Progenitor cell of endocrine pancreas (in vitro differentiated cells): ENCODE measurements at regions not wholly inside any gene's neighbourhood (a gene's known extent, or its start where the extent isn't known, plus 50 kb on each side); places are given as distances from the start of the nearest gene placed in this dataset.

ENCODE experiments used
- DNase-seq: peaks from one replicate; pipeline ENCODE4 v3.0.0; 2021; ENCODE audit warnings: low spot score; ENCODE audit not compliant: unreplicated experiment
- H3K27ac Mint-ChIP-seq: 2 replicates; pipeline ENCODE4 v1.8.0; 2021; ENCODE audit warnings: mild to moderate bottlenecking, moderate library complexity, mixed read lengths
- H3K27me3 Mint-ChIP-seq: 2 replicates; pipeline ENCODE4 v1.8.0; 2021; ENCODE audit warnings: mixed read lengths
- H3K36me3 Mint-ChIP-seq: 2 replicates; pipeline ENCODE4 v1.8.0; 2022; ENCODE audit warnings: mixed read lengths; ENCODE audit not compliant: insufficient read depth
- H3K4me1 Mint-ChIP-seq: 2 replicates; pipeline ENCODE4 v1.8.0; 2021; ENCODE audit warnings: low read depth, mixed read lengths
- H3K4me3 Mint-ChIP-seq: 2 replicates; pipeline ENCODE4 v1.8.0; 2021; ENCODE audit warnings: low read depth, mild to moderate bottlenecking, moderate library complexity, mixed read lengths
- H3K9me3 Mint-ChIP-seq: 2 replicates; pipeline ENCODE4 v1.8.0; 2021; ENCODE audit warnings: low read depth, mixed read lengths
- TF ChIP-seq, protein P1 (sequence below): fragments of 200-600 bp; sonication (generic); IDR thresholded peaks from one replicate; pipeline ENCODE4 v1.5.0; 2021; ENCODE audit warnings: antibody characterized with exemption, mild to moderate bottlenecking; ENCODE audit not compliant: unreplicated experiment

DNA sequence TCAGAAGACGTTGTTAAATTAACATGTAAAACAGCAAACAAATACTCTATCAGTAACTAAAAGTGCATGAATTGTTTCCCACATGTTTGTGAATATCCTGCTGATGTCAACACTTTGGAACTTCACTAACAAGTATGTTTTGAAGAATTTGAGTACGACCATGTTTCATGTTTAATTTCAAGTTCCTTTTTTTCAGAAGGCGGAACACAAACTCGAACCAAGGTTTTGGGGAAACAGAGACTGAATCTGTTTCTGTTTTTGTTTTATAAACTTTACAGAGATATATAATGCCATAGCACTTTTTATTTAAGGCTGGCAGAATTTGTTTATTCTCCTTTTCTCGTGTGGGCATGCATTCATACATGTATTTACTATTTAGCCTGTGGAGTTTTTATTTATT is 509.3 kb upstream of the CITED2 start:
- no peak for DNase-seq
- no peaks in the 10 kb centered on the region for H3K36me3 Mint-ChIP-seq

GRCh38 chr6:139882977-139883728 is 508.7 kb upstream of the CITED2 start:
- Mint-ChIP-seq H3K4me1 (peaks cover 37% of the 10 kb centered on the region), H3K36me3 (no peaks in the 10 kb centered on the region)

More for the DNA sequence above, 509.3 kb upstream of the CITED2 start:
- Mint-ChIP-seq H3K4me1 (peaks cover 43% of the 10 kb centered on the region), H3K4me3 (no peak overlapping the region), H3K9me3 (no peaks in the 10 kb centered on the region), H3K27me3 (no peaks in the 10 kb centered on the region), H3K27ac (no peak overlapping the region)
- TF ChIP-seq, protein P1, sequence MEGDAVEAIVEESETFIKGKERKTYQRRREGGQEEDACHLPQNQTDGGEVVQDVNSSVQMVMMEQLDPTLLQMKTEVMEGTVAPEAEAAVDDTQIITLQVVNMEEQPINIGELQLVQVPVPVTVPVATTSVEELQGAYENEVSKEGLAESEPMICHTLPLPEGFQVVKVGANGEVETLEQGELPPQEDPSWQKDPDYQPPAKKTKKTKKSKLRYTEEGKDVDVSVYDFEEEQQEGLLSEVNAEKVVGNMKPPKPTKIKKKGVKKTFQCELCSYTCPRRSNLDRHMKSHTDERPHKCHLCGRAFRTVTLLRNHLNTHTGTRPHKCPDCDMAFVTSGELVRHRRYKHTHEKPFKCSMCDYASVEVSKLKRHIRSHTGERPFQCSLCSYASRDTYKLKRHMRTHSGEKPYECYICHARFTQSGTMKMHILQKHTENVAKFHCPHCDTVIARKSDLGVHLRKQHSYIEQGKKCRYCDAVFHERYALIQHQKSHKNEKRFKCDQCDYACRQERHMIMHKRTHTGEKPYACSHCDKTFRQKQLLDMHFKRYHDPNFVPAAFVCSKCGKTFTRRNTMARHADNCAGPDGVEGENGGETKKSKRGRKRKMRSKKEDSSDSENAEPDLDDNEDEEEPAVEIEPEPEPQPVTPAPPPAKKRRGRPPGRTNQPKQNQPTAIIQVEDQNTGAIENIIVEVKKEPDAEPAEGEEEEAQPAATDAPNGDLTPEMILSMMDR = no peak

GRCh38 chr6:139882234-139882633 is 507.8 kb upstream of the CITED2 start:
- H3K4me3 Mint-ChIP-seq = no peak overlapping the region
- no peaks in the 10 kb centered on the region for H3K27me3 Mint-ChIP-seq
- TF ChIP-seq, protein P1 = no peak
- no peaks in the 10 kb centered on the region for H3K9me3 Mint-ChIP-seq
- peak overlapping the region; percentile 35 for H3K27ac Mint-ChIP-seq
- H3K4me1 Mint-ChIP-seq = peaks cover 29% of the 10 kb centered on the region
- no peak for DNase-seq
- no peaks in the 10 kb centered on the region for H3K36me3 Mint-ChIP-seq

More at GRCh38 chr6:139882977-139883728, 508.7 kb upstream of the CITED2 start:
- no peak for DNase-seq
- no peaks in the 10 kb centered on the region for H3K27me3 Mint-ChIP-seq
- no peaks in the 10 kb centered on the region for H3K9me3 Mint-ChIP-seq
- H3K27ac Mint-ChIP-seq = no peak overlapping the region
- H3K4me3 Mint-ChIP-seq = no peak overlapping the region
- TF ChIP-seq, protein P1 = no peak

GRCh38 chr6:139881728-139882211 is 507.3 kb upstream of the CITED2 start:
- H3K27me3 Mint-ChIP-seq = no peaks in the 10 kb centered on the region
- H3K4me1 Mint-ChIP-seq = peaks cover 26% of the 10 kb centered on the region
- DNase-seq = no peak
- H3K36me3 Mint-ChIP-seq = no peaks in the 10 kb centered on the region
- H3K4me3 Mint-ChIP-seq = no peak overlapping the region
- no peaks in the 10 kb centered on the region for H3K9me3 Mint-ChIP-seq
- TF ChIP-seq, protein P1 = peak; percentile 64
- no peak overlapping the region for H3K27ac Mint-ChIP-seq

- Mint-ChIP-seq H3K4me1 (peaks cover 26% of the 10 kb centered on the region), H3K4me3 (no peak overlapping the region), H3K27me3 (no peaks in the 10 kb centered on the region), H3K27ac (no peak overlapping the region), H3K36me3 (no peaks in the 10 kb centered on the region), H3K9me3 (no peaks in the 10 kb centered on the region)
- no peak for DNase-seq
- TF ChIP-seq, protein P1 = no peak
Measured at GRCh38 chr6:139881236-139881635, 506.8 kb upstream of the CITED2 start.
